GM19395 (cell line): ENCODE measurements at regions not wholly inside any gene's neighbourhood (a gene's known extent, or its start where the extent isn't known, plus 50 kb on each side); places are given as distances from the start of the nearest gene placed in this dataset.

ENCODE experiments used
- ATAC-seq: cut with Tn5 transposase; IDR thresholded peaks from one replicate; pipeline ENCODE4 v1.9.1; 2021; ENCODE audit warnings: mild to moderate bottlenecking, moderate library complexity; ENCODE audit not compliant: unreplicated experiment

GRCh38 chr2:39615675-39616074 is 50.0 kb upstream of the TMEM178A start:
- ATAC-seq: no peak
